ENCODE measurements at regions not wholly inside any gene's neighbourhood (a gene's known extent, or its start where the extent isn't known, plus 50 kb on each side); places are given as distances from the start of the nearest gene placed in this dataset.

DNA sequence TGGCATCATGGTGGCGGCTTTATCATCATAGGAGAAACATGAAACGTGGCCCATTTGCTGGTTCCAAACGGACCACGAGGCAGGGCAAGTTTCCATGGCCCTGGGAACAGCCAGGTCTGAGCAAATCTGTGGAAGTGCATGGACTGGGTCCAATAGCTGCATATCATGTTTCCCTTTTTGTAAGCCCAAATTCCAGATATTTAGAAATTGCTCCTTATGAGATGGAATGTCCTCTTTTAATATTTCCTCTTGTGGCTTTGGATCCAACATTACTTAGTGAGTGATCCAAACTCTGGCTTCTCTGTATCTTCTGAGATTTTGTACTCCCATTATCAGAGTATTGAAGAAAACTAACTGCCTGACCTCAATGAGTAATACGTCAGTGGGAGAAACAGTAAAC is 79.8 kb upstream of the FBXL7 start:
- TF ChIP-seq TEAD4 (IDR thresholded peaks at IDR 0.05) (no peak), RAD21 (IDR thresholded peaks at IDR 0.05; ENCODE audit: low read depth) (no peak), YY1 (IDR thresholded peaks at IDR 0.05; ENCODE audit: low read depth) (no peak), CEBPB (IDR thresholded peaks at IDR 0.05) (no peak), ZBTB7A (IDR thresholded peaks at IDR 0.05; ENCODE audit: low read depth) (no peak), NFIC (IDR thresholded peaks at IDR 0.05) (no peak), FOXM1 (IDR thresholded peaks at IDR 0.05; ENCODE audit: borderline replicate concordance, low read depth) (no peak), EGR1 (IDR thresholded peaks at IDR 0.05) (no peak)
- TF ChIP-seq, protein P1, sequence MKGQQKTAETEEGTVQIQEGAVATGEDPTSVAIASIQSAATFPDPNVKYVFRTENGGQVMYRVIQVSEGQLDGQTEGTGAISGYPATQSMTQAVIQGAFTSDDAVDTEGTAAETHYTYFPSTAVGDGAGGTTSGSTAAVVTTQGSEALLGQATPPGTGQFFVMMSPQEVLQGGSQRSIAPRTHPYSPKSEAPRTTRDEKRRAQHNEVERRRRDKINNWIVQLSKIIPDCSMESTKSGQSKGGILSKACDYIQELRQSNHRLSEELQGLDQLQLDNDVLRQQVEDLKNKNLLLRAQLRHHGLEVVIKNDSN (IDR thresholded peaks at IDR 0.05) = no peak
- TF ChIP-seq, protein P2, sequence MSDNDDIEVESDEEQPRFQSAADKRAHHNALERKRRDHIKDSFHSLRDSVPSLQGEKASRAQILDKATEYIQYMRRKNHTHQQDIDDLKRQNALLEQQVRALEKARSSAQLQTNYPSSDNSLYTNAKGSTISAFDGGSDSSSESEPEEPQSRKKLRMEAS (IDR thresholded peaks at IDR 0.05) = no peak

DNA sequence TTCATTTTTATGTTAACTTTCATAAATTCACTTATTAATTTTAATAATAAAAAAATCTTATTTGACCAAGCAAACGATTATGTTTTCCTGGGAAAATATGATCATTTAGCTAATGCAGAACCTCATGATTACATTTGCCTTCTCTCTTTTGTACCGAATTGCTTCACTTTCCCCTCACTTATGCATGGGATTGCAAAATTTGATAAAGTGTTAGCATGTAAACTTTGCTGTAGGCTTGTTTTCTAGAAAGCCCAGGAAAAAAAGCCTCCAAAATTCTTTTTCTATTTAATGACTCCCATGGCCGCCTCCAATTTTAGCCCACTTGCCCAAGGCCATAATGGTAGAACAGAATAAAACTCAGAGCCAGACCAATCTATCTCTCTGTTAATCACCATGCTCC is 82.8 kb upstream of the FBXL7 start:
- TF ChIP-seq CEBPB (IDR thresholded peaks at IDR 0.05) = no peak
- TF ChIP-seq, protein P1 (IDR thresholded peaks at IDR 0.05) = no peak
- no peak for TF ChIP-seq YY1 (IDR thresholded peaks at IDR 0.05; ENCODE audit: low read depth)
- TF ChIP-seq, protein P3, sequence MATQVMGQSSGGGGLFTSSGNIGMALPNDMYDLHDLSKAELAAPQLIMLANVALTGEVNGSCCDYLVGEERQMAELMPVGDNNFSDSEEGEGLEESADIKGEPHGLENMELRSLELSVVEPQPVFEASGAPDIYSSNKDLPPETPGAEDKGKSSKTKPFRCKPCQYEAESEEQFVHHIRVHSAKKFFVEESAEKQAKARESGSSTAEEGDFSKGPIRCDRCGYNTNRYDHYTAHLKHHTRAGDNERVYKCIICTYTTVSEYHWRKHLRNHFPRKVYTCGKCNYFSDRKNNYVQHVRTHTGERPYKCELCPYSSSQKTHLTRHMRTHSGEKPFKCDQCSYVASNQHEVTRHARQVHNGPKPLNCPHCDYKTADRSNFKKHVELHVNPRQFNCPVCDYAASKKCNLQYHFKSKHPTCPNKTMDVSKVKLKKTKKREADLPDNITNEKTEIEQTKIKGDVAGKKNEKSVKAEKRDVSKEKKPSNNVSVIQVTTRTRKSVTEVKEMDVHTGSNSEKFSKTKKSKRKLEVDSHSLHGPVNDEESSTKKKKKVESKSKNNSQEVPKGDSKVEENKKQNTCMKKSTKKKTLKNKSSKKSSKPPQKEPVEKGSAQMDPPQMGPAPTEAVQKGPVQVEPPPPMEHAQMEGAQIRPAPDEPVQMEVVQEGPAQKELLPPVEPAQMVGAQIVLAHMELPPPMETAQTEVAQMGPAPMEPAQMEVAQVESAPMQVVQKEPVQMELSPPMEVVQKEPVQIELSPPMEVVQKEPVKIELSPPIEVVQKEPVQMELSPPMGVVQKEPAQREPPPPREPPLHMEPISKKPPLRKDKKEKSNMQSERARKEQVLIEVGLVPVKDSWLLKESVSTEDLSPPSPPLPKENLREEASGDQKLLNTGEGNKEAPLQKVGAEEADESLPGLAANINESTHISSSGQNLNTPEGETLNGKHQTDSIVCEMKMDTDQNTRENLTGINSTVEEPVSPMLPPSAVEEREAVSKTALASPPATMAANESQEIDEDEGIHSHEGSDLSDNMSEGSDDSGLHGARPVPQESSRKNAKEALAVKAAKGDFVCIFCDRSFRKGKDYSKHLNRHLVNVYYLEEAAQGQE (IDR thresholded peaks at IDR 0.05; ENCODE audit: low read depth) = no peak

DNA sequence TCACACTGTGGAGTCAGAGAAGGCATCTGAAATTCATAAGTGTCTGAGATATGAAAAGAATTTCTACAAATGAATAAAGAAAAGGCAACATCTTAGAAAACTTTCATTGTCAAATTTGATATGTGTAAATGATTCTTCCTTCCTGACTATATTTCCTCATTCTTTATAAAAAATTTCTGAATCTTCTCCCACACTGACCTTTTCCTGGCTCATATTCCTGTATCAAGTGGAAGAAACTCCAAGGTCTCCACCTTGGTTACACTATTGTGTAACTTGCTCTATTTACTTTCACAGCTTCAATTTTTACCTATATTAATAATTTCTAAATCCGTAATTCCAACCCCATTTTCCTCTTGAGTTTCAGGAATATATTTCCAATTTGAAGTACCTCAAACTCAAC is 93.5 kb upstream of the FBXL7 start:
- TF ChIP-seq EP300 (IDR thresholded peaks at IDR 0.05; ENCODE audit: borderline replicate concordance) (no peak), FOXM1 (IDR thresholded peaks at IDR 0.05; ENCODE audit: borderline replicate concordance, low read depth) (no peak), CREB1 (IDR thresholded peaks at IDR 0.05; ENCODE audit: low read depth) (no peak)
- TF ChIP-seq, protein P2 (IDR thresholded peaks at IDR 0.05) = no peak

DNA sequence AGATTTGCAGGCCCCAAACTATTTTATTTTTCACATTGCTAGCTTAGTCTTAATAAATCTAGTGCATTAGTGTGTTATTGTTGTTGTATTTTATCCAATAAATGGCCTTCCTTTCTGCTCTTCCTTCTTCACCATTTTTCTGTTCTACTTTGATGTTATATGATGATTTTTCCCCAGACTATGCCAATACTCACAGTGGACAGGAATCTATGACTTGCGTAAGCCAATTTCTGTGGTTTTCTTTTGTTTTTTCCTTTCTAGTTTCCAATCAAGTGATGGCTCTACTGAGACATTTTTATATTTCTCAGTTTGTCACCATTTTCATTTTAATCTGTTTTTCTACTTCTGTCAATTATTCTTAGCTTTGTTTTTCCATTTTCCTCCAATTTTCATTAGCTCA is 106.8 kb upstream of the FBXL7 start:
- no peak for TF ChIP-seq NFIC (IDR thresholded peaks at IDR 0.05)
- TF ChIP-seq TAF1 (IDR thresholded peaks at IDR 0.05; ENCODE audit: low read depth) = no peak
- TF ChIP-seq ZBTB7A (IDR thresholded peaks at IDR 0.05; ENCODE audit: low read depth) = no peak
- TF ChIP-seq, protein P3 (IDR thresholded peaks at IDR 0.05; ENCODE audit: low read depth) = no peak
- TF ChIP-seq TCF12 (IDR thresholded peaks at IDR 0.05; ENCODE audit: low read depth) = no peak
- TF ChIP-seq CREB1 (IDR thresholded peaks at IDR 0.05; ENCODE audit: low read depth) = no peak
- no peak for TF ChIP-seq EP300 (IDR thresholded peaks at IDR 0.05; ENCODE audit: borderline replicate concordance)
- no peak for TF ChIP-seq TEAD4 (IDR thresholded peaks at IDR 0.05)
- TF ChIP-seq EGR1 (IDR thresholded peaks at IDR 0.05) = no peak
- TF ChIP-seq YY1 (IDR thresholded peaks at IDR 0.05; ENCODE audit: low read depth) = no peak
- TF ChIP-seq, protein P1 (IDR thresholded peaks at IDR 0.05) = no peak
- TF ChIP-seq, protein P2 (IDR thresholded peaks at IDR 0.05) = no peak
- no peak for TF ChIP-seq CEBPB (IDR thresholded peaks at IDR 0.05)
- TF ChIP-seq FOXM1 (IDR thresholded peaks at IDR 0.05; ENCODE audit: borderline replicate concordance, low read depth) = no peak
- no peak for TF ChIP-seq RAD21 (IDR thresholded peaks at IDR 0.05; ENCODE audit: low read depth)

DNA sequence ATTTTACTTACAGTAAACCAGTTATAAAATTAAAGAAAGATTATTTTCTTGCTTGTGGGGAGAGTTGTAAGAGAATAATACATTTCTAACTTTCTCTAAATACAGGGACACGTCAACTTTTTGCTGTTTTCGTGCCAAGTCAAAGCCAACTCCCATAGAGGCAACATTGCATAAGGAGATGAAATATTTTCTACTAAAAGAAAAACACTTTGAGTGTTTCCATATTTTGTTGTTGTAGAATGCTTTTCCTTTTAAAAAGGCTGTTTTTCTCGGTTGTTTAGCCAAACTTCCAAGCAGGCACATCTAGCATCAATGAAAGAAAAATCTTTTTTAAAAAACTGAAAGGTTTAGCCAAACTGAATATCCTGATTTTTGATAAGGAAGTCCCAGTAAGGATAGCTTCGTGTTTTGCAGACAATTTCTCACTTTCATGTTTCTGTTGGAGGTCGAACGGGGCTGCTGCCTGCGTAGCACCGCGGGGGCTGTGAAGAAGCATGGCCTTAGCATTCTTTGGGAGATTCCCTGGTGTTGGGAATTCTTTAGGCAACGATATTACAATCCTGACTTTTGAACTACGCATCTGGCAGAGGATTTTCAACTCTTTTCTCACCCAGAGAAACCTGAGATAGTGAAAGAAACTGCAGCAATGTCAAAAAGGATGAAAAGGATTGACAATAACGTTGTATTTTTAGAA is 108.1 kb upstream of the FBXL7 start:
- TF ChIP-seq, protein P2 (IDR thresholded peaks at IDR 0.05) = no peak
- no peak for TF ChIP-seq NFIC (IDR thresholded peaks at IDR 0.05)

DNA sequence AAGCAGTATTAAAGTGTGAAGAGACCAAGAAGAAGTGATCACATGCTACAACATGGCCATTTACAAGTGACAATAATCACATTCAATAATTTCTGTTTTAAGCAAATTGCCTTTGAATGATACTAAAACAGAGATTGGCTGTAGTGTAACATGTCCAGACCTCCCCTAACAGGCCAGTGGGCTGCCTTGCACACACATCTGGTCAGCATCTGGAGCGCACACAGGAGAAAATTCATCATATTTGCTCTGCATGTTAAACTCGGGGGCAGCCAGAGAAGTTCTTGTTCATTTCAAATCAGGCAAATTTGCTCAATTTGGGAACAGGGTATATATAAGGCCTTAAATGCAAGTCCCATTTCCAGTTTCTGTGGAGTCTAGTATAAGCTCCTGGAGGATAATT is 111.1 kb upstream of the FBXL7 start:
- TF ChIP-seq CEBPB (IDR thresholded peaks at IDR 0.05) (no peak), EP300 (IDR thresholded peaks at IDR 0.05; ENCODE audit: borderline replicate concordance) (no peak), CREB1 (IDR thresholded peaks at IDR 0.05; ENCODE audit: low read depth) (no peak), TCF12 (IDR thresholded peaks at IDR 0.05; ENCODE audit: low read depth) (no peak), TEAD4 (IDR thresholded peaks at IDR 0.05) (no peak), RAD21 (IDR thresholded peaks at IDR 0.05; ENCODE audit: low read depth) (no peak), NFIC (IDR thresholded peaks at IDR 0.05) (no peak), EGR1 (IDR thresholded peaks at IDR 0.05) (no peak)
- TF ChIP-seq, protein P1 (IDR thresholded peaks at IDR 0.05) = no peak
- TF ChIP-seq, protein P2 (IDR thresholded peaks at IDR 0.05) = no peak

Data from Ishikawa (cell line).